ENCODE measurements at regions not wholly inside any gene's neighbourhood (a gene's known extent, or its start where the extent isn't known, plus 50 kb on each side); places are given as distances from the start of the nearest gene placed in this dataset.

- Histone ChIP-seq H3K4me3 (ENCODE audit: low read length) (no peak overlapping the region), H3K36me3 (ENCODE audit: control insufficient read depth, insufficient read depth, low read length) (no peaks in the 10 kb centered on the region), H3K27me3 (ENCODE audit: control insufficient read depth, insufficient read depth, low read length) (peaks cover 2% of the 10 kb centered on the region), H3K4me1 (ENCODE audit: control insufficient read depth, insufficient read depth, low read length) (peaks cover 2% of the 10 kb centered on the region), H3K9me3 (ENCODE audit: control insufficient read depth, low read depth, low read length) (no peaks in the 10 kb centered on the region), H3K27ac (ENCODE audit: low read length) (no peak overlapping the region)
- DNase-seq, result no peak
- WGBS (ENCODE audit: insufficient coverage, low lambda C conversion rate), result no CpG with 5 or more reads among the region's 9 CpGs
Measured at GRCh38 chr5:135211083-135211790, 177.2 kb upstream of the PITX1 start.

- no peak overlapping the region for H3K27ac ChIP-seq (ENCODE audit: low read length)
- H3K9me3 ChIP-seq (ENCODE audit: control insufficient read depth, low read depth, low read length), result no peaks in the 10 kb centered on the region
- no peaks in the 10 kb centered on the region for H3K36me3 ChIP-seq (ENCODE audit: control insufficient read depth, insufficient read depth, low read length)
- DNase-seq, result no peak
- no peak overlapping the region for H3K4me3 ChIP-seq (ENCODE audit: low read length)
- no peaks in the 10 kb centered on the region for H3K4me1 ChIP-seq (ENCODE audit: control insufficient read depth, insufficient read depth, low read length)
- WGBS (ENCODE audit: insufficient coverage, low lambda C conversion rate), result 92% methylated on average over 2 of the region's 10 CpGs
- H3K27me3 ChIP-seq (ENCODE audit: control insufficient read depth, insufficient read depth, low read length), result peaks cover 2% of the 10 kb centered on the region
Measured at GRCh38 chr5:135210286-135211055, 176.4 kb upstream of the PITX1 start.

- Histone ChIP-seq H3K4me3 (ENCODE audit: low read length) (no peak overlapping the region), H3K4me1 (ENCODE audit: control insufficient read depth, insufficient read depth, low read length) (no peaks in the 10 kb centered on the region), H3K27ac (ENCODE audit: low read length) (peak overlapping the region; percentile 18), H3K36me3 (ENCODE audit: control insufficient read depth, insufficient read depth, low read length) (no peaks in the 10 kb centered on the region), H3K9me3 (ENCODE audit: control insufficient read depth, low read depth, low read length) (no peaks in the 10 kb centered on the region), H3K27me3 (ENCODE audit: control insufficient read depth, insufficient read depth, low read length) (peaks cover 2% of the 10 kb centered on the region)
- DNase-seq, result peak in 1 of 2 donors; percentile 30
- no CpG with 5 or more reads among the region's 11 CpGs for WGBS (ENCODE audit: insufficient coverage, low lambda C conversion rate)
Measured at GRCh38 chr5:135208903-135209721, 175.1 kb upstream of the PITX1 start.

GRCh38 chr5:135208555-135208902, 174.5 kb upstream of the PITX1 start:
- no peaks in the 10 kb centered on the region for H3K4me1 ChIP-seq (ENCODE audit: control insufficient read depth, insufficient read depth, low read length)
- peak overlapping the region; percentile 18 for H3K27ac ChIP-seq (ENCODE audit: low read length)
- no CpG with 5 or more reads among the region's 2 CpGs for WGBS (ENCODE audit: insufficient coverage, low lambda C conversion rate)

DNA sequence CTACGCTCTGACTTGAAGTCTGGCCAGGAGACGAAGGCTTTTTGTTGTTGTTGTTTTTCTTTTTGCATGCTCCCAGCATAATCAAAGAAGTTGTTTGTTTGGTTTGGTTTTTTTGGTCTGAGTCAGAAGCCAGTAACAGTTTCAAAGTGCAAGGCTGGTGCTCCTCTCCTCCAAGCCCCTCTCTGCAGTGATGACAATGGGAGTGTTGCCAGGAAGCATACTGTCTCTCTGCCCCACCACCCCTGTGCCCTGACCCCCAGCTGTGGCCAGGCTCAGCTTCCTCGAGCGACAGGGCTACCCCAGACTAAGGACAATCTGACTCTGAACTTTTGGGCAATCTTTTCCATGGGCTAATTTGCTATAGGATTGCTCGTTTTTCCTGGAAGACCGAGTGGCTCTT, 173.8 kb upstream of the PITX1 start:
- Histone ChIP-seq H3K27me3 (ENCODE audit: control insufficient read depth, insufficient read depth, low read length) (no peaks in the 10 kb centered on the region), H3K27ac (ENCODE audit: low read length) (no peak overlapping the region), H3K9me3 (ENCODE audit: control insufficient read depth, low read depth, low read length) (no peaks in the 10 kb centered on the region), H3K4me3 (ENCODE audit: low read length) (no peak overlapping the region), H3K36me3 (ENCODE audit: control insufficient read depth, insufficient read depth, low read length) (no peaks in the 10 kb centered on the region), H3K4me1 (ENCODE audit: control insufficient read depth, insufficient read depth, low read length) (no peaks in the 10 kb centered on the region)
- no peak for DNase-seq
- WGBS (ENCODE audit: insufficient coverage, low lambda C conversion rate), result 80% methylated on average over 2 of the region's 6 CpGs

More at GRCh38 chr5:135208555-135208902, 174.5 kb upstream of the PITX1 start:
- Histone ChIP-seq H3K36me3 (ENCODE audit: control insufficient read depth, insufficient read depth, low read length) (no peaks in the 10 kb centered on the region), H3K27me3 (ENCODE audit: control insufficient read depth, insufficient read depth, low read length) (no peaks in the 10 kb centered on the region), H3K9me3 (ENCODE audit: control insufficient read depth, low read depth, low read length) (no peaks in the 10 kb centered on the region), H3K4me3 (ENCODE audit: low read length) (no peak overlapping the region)
- no peak for DNase-seq

DNA sequence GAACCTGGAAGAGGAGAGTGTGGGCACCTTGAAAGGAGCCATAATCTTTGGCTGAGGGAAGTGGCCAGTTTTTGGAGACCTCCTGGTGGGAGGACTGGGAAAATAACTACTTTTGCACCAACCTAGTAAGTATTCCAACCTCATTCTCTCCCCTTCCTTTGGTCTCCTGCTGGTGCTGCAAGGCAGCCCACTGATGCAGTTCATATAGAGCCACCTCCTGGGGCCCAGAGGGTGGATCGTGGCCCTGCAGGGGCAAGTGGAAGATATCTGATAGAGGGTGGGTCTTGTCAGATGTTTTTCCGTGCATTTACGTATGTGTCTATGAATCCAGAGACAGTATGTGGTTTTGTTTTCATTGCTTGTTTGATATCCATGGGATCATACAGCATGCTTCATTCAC, 172.8 kb upstream of the PITX1 start:
- Histone ChIP-seq H3K4me3 (ENCODE audit: low read length) (no peak overlapping the region), H3K36me3 (ENCODE audit: control insufficient read depth, insufficient read depth, low read length) (no peaks in the 10 kb centered on the region), H3K9me3 (ENCODE audit: control insufficient read depth, low read depth, low read length) (no peaks in the 10 kb centered on the region), H3K27me3 (ENCODE audit: control insufficient read depth, insufficient read depth, low read length) (no peaks in the 10 kb centered on the region), H3K27ac (ENCODE audit: low read length) (no peak overlapping the region), H3K4me1 (ENCODE audit: control insufficient read depth, insufficient read depth, low read length) (no peaks in the 10 kb centered on the region)
- no CpG with 5 or more reads among the region's 3 CpGs for WGBS (ENCODE audit: insufficient coverage, low lambda C conversion rate)
- DNase-seq, result no peak

DNA sequence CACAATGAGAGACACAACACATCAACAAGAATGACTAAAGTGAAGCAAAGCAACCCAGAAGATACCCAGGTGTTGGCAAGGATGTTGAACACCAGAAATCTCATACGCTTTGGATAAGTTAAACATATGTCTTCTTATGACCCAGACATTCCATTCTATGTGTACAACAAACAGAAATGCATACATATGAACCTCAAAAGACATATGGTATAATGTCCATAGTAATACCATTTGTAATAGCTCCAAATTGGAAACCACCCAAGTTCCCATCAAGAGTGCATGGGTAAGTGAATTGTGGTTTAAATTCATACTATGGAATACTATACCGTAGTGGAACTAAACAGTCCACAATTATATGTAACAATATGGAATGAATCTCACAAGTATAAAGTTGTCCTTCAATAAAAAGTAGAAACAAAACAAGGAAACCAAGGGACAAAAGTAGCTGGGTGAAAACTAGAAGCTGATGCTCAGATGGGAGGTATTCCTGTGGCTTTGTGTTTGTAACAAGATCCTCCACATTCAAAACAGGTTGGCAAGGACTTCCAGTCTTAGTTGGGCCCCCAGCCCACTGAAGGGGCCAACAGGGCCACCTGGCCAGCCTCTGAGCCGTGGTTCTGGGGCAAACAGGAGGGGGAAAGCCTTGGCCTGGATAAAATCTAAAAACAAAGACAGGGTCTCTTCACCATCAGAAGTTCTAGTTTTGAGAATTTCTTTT, 171.8 kb upstream of the PITX1 start:
- DNase-seq, result no peak
- Histone ChIP-seq H3K9me3 (ENCODE audit: control insufficient read depth, low read depth, low read length) (no peaks in the 10 kb centered on the region), H3K4me3 (ENCODE audit: low read length) (no peak overlapping the region), H3K27ac (ENCODE audit: low read length) (no peak overlapping the region), H3K36me3 (ENCODE audit: control insufficient read depth, insufficient read depth, low read length) (no peaks in the 10 kb centered on the region), H3K4me1 (ENCODE audit: control insufficient read depth, insufficient read depth, low read length) (no peaks in the 10 kb centered on the region), H3K27me3 (ENCODE audit: control insufficient read depth, insufficient read depth, low read length) (no peaks in the 10 kb centered on the region)
- no CpG with 5 or more reads among the region's 3 CpGs for WGBS (ENCODE audit: insufficient coverage, low lambda C conversion rate)

DNA sequence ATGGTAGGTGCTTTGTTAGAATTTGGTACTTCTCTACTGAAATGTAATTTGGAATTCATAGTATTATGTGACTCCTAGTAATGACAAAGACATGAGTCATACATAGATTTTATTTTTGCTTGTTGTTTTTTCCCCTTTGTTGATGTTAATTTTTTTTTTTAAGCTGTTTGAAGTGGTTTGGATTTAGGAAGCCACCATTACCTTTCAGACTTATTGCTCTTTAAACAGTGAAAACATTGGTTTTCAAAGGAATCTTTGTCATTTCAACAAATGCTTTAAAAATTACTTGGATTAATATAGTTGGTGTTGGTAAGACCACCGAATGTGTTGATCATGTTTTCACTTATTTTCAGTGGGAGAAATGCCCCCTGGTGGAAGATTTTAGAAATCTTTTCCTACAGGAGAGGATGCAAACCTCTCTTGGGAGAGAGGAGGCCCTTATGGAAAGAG, 170.1 kb upstream of the PITX1 start:
- H3K9me3 ChIP-seq (ENCODE audit: control insufficient read depth, low read depth, low read length), result no peaks in the 10 kb centered on the region
- no peak overlapping the region for H3K4me3 ChIP-seq (ENCODE audit: low read length)
- H3K36me3 ChIP-seq (ENCODE audit: control insufficient read depth, insufficient read depth, low read length), result no peaks in the 10 kb centered on the region
- H3K27me3 ChIP-seq (ENCODE audit: control insufficient read depth, insufficient read depth, low read length), result no peaks in the 10 kb centered on the region
- no peaks in the 10 kb centered on the region for H3K4me1 ChIP-seq (ENCODE audit: control insufficient read depth, insufficient read depth, low read length)
- no peak for DNase-seq
- WGBS (ENCODE audit: insufficient coverage, low lambda C conversion rate), result no CpG with 5 or more reads among the region's 1 CpG
- H3K27ac ChIP-seq (ENCODE audit: low read length), result no peak overlapping the region

DNA sequence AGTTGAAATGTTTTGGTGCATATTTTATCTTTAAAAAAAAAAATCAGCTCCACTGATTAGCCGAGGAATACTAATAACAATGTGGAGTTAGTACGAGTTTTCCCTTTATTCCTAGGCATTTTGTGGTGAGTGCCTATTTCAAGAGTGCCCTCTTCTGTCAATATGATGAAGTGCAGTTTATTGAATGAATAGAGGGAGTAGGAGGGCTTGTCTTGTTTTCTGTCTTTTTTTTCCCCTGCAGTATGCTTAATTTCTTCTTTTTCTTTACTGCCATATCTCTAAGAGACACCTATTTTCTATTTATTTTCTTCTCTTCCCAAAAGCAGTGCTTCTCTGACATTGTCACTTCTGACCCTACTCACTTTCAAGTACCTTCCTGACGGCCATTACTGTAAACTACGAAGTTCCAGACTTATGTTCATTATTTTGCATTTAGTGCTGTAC, 169.6 kb upstream of the PITX1 start:
- WGBS (ENCODE audit: insufficient coverage, low lambda C conversion rate), result 82% methylated on average over 4 of the region's 4 CpGs
- Histone ChIP-seq H3K27ac (ENCODE audit: low read length) (no peak overlapping the region), H3K4me3 (ENCODE audit: low read length) (no peak overlapping the region), H3K9me3 (ENCODE audit: control insufficient read depth, low read depth, low read length) (no peaks in the 10 kb centered on the region), H3K36me3 (ENCODE audit: control insufficient read depth, insufficient read depth, low read length) (no peaks in the 10 kb centered on the region), H3K27me3 (ENCODE audit: control insufficient read depth, insufficient read depth, low read length) (peaks cover 3% of the 10 kb centered on the region), H3K4me1 (ENCODE audit: control insufficient read depth, insufficient read depth, low read length) (no peaks in the 10 kb centered on the region)
- DNase-seq, result no peak

DNA sequence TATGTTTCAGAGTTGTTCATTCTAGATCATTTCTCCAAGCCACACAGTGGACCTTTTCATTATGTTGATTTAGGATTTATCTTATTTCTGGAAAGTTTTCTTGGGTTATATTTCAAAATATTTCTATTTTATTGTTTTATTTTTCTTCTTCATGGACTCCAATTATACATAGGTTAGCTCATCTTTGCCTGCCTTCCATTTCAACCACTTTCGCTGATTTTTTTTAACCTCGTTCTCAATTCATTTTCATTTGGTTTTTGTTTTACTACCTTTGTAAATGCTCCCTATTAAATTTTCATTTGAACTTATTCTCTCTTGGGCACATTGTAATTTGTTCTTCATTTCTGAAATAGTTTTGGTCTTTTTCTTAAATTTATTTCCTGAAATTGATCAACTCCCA, 169.0 kb upstream of the PITX1 start:
- WGBS (ENCODE audit: insufficient coverage, low lambda C conversion rate), result 100% methylated on average over 2 of the region's 2 CpGs
- no peaks in the 10 kb centered on the region for H3K9me3 ChIP-seq (ENCODE audit: control insufficient read depth, low read depth, low read length)
- H3K36me3 ChIP-seq (ENCODE audit: control insufficient read depth, insufficient read depth, low read length), result no peaks in the 10 kb centered on the region
- H3K4me3 ChIP-seq (ENCODE audit: low read length), result no peak overlapping the region
- no peak for DNase-seq
- H3K27ac ChIP-seq (ENCODE audit: low read length), result no peak overlapping the region
- H3K27me3 ChIP-seq (ENCODE audit: control insufficient read depth, insufficient read depth, low read length), result peaks cover 4% of the 10 kb centered on the region
- H3K4me1 ChIP-seq (ENCODE audit: control insufficient read depth, insufficient read depth, low read length), result no peaks in the 10 kb centered on the region
